SK-N-SH treated with all-trans-retinoic acid at 6 μM for 48 hours (cell line): ENCODE measurements at regions not wholly inside any gene's neighbourhood (a gene's known extent, or its start where the extent isn't known, plus 50 kb on each side); places are given as distances from the start of the nearest gene placed in this dataset.

Experiments used
- ARNTL ChIP-seq: fragments of 450-650 bp; formaldehyde crosslinking; IDR thresholded peaks from 2 replicates; pipeline ENCODE4 v1.5.0; 2020; ENCODE audit warnings: low read depth, mild to moderate bottlenecking, moderate library complexity, borderline replicate concordance
- BACH2 ChIP-seq: fragments of 250-450 bp; sonication (Bioruptor Pico); IDR thresholded peaks from 2 replicates; pipeline ENCODE4 v1.9.0; 2021; ENCODE audit warnings: mild to moderate bottlenecking, borderline replicate concordance
- CREB5 ChIP-seq: fragments of 250-450 bp; sonication (Bioruptor Pico); IDR thresholded peaks from 2 replicates; pipeline ENCODE4 v1.5.1; 2020; ENCODE audit warnings: low read depth, mild to moderate bottlenecking, moderate library complexity
- ESRRG ChIP-seq: fragments of 250-450 bp; sonication (Bioruptor Pico); IDR thresholded peaks from 2 replicates; pipeline ENCODE4 v1.6.1; 2021; ENCODE audit warnings: mild to moderate bottlenecking
- GLIS3 ChIP-seq: fragments of 250-450 bp; sonication (Bioruptor Pico); IDR thresholded peaks from 2 replicates; pipeline ENCODE4 v1.5.0; 2020; ENCODE audit warnings: mild to moderate bottlenecking, moderate library complexity
- ISL1 ChIP-seq: fragments of 250-450 bp; sonication (Bioruptor Pico); IDR thresholded peaks from 2 replicates; pipeline ENCODE4 v2.1.2; 2022; ENCODE audit warnings: mild to moderate bottlenecking, moderate library complexity
- OSR1 ChIP-seq: fragments of 250-450 bp; sonication (Bioruptor Pico); IDR thresholded peaks from 2 replicates; pipeline ENCODE4 v1.8.0; 2022; ENCODE audit warnings: moderate library complexity, mild to moderate bottlenecking, inconsistent platforms
- PATZ1 ChIP-seq: fragments of 250-450 bp; sonication (Bioruptor Pico); IDR thresholded peaks from 2 replicates; pipeline ENCODE4 v1.8.0; 2020; ENCODE audit warnings: mild to moderate bottlenecking, moderate library complexity, borderline replicate concordance
- RARB ChIP-seq: fragments of 250-450 bp; sonication (Bioruptor Pico); IDR thresholded peaks from 2 replicates; pipeline ENCODE4 v1.8.0; 2021; ENCODE audit warnings: mild to moderate bottlenecking, moderate library complexity
- TOX ChIP-seq: fragments of 250-450 bp; sonication (Bioruptor Pico); IDR thresholded peaks from 2 replicates; pipeline ENCODE4 v1.8.0; 2021; ENCODE audit warnings: mild to moderate bottlenecking, moderate library complexity, borderline replicate concordance
- ZFP3 ChIP-seq: fragments of 250-450 bp; sonication (Bioruptor Pico); IDR thresholded peaks from 2 replicates; pipeline ENCODE4 v1.5.0; 2020; ENCODE audit warnings: mild to moderate bottlenecking, moderate library complexity
- ZFP30 ChIP-seq: fragments of 450-650 bp; formaldehyde crosslinking; IDR thresholded peaks from 2 replicates; pipeline ENCODE4 v1.5.0; 2022; ENCODE audit warnings: mild to moderate bottlenecking, moderate library complexity
- ZNF70 ChIP-seq: fragments of 450-650 bp; formaldehyde crosslinking; IDR thresholded peaks from 2 replicates; pipeline ENCODE4 v1.5.0; 2020; ENCODE audit warnings: mild to moderate bottlenecking, moderate library complexity
- ZNF8 ChIP-seq: fragments of 450-650 bp; formaldehyde crosslinking; IDR thresholded peaks from 2 replicates; pipeline ENCODE4 v1.5.0; 2020; ENCODE audit warnings: mild to moderate bottlenecking, moderate library complexity

- no peak for TF ChIP-seq BACH2 (CRISPR knock-in tag)
- TF ChIP-seq CREB5 (CRISPR knock-in tag), result no peak
- no peak for TF ChIP-seq PATZ1 (CRISPR knock-in tag)
- no peak for TF ChIP-seq GLIS3 (CRISPR knock-in tag)
- TF ChIP-seq ZNF70 (CRISPR knock-in tag), result no peak
- no peak for TF ChIP-seq ZFP30 (CRISPR knock-in tag)
- TF ChIP-seq RARB (CRISPR knock-in tag), result no peak
- no peak for TF ChIP-seq TOX (CRISPR knock-in tag)
- no peak for TF ChIP-seq ISL1
- TF ChIP-seq ARNTL (CRISPR knock-in tag), result no peak
- no peak for TF ChIP-seq ESRRG
- no peak for TF ChIP-seq OSR1
- no peak for TF ChIP-seq ZNF8 (CRISPR knock-in tag)
- no peak for TF ChIP-seq ZFP3
Observed at GRCh38 chr10:78584266-78584665, 484.5 kb upstream of the ZMIZ1 start.
